GM23338 (cell line): ENCODE measurements at regions not wholly inside any gene's neighbourhood (a gene's known extent, or its start where the extent isn't known, plus 50 kb on each side); places are given as distances from the start of the nearest gene placed in this dataset.

Experiments used
- CTCF ChIP-seq, 2 experiments: fragments of 200-600 bp in 1 of 2; sonication (generic) in 1 of 2; conservative IDR thresholded peaks; 2 replicates each; pipeline versions ENCODE4 v1.5.1 to v1.6.1; 2016 to 2017; ENCODE audit warnings: antibody characterized with exemption in 2 of 2, low read depth in 2 of 2, mild to moderate bottlenecking in 2 of 2, moderate library complexity in 1 of 2
- EZH2 ChIP-seq: fragments of 200-600 bp; sonication (generic); IDR thresholded peaks from one replicate; pipeline ENCODE4 v1.8.0; 2017; ENCODE audit warnings: antibody characterized with exemption, mild to moderate bottlenecking, low read depth; ENCODE audit not compliant: unreplicated experiment

DNA sequence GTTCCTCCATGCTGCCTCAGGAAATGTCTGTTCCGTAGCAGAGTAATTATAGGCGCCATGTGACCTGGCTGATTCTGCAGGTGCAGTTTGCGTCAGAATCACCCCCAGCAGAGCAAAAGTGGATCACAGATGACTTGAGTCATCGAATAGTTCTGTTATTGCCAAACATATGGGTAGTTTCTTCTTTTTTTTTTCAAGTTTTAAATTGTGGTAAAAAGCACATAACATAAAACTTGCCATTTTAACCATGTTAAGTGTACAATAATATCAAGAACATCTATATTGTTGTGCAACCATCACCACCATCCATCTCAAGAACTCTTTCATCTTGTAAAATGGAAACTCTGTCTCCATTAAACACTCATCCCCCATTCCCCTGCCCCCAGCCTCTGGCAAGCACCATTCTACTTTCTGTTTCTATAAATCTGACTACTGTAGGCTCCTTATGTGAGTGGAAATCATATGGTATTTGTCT is 177.7 kb upstream of the TWIST2 start:
- TF ChIP-seq EZH2 (no peak), CTCF (conservative IDR thresholded peaks at IDR 0.05; ENCODE audit: low read depth in 2 of 2) (no peak)
